Peyer's patch (tissue), 4 donors: ENCODE measurements at regions not wholly inside any gene's neighbourhood (a gene's known extent, or its start where the extent isn't known, plus 50 kb on each side); places are given as distances from the start of the nearest gene placed in this dataset.

Experiments
- CTCF ChIP-seq, 6 experiments: fragments of 450-650 bp in 4 of 6; fragments of 200-600 bp in 2 of 6; sonication (generic) in 1 of 6; IDR thresholded peaks; one replicate each; pipeline ENCODE4 v1.5.1; 2017 to 2019; ENCODE audit warnings: antibody characterized with exemption in 6 of 6, mild to moderate bottlenecking in 3 of 6, moderate library complexity in 1 of 6
- POLR2A ChIP-seq, 2 donors: fragments of 450-650 bp; IDR thresholded peaks; one replicate each; pipeline ENCODE4 v1.5.1; 2017; ENCODE audit warnings: antibody characterized with exemption in 2 of 2, mild to moderate bottlenecking in 2 of 2, moderate library complexity in 2 of 2

DNA sequence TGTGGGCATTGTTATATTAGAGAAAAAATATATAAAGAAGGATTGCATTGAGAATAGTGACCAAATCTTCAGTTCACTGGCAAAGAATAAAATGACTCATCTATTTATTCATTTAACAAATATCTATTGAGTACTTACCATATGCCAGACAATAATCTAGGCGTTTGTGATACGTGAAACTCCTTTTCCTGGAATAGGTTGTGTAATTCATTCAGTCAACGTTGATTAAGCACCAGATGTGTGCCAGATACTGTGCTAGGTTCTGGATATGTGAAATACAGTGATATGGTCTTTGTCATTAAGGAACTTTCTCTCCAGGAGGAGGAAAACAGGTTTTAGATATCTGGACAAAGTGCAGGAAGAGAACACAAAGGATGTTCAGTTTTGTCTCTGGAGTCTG, 344.5 kb downstream of the RWDD3 start:
- no peak for TF ChIP-seq POLR2A (IDR thresholded peaks at IDR 0.05)
- TF ChIP-seq CTCF (IDR thresholded peaks at IDR 0.05) = no peak
